Activated CD4-positive, alpha-beta memory T cell treated with anti-CD3 and anti-CD28 coated beads for 36 hours (primary cell): ENCODE measurements at regions not wholly inside any gene's neighbourhood (a gene's known extent, or its start where the extent isn't known, plus 50 kb on each side); places are given as distances from the start of the nearest gene placed in this dataset.
"Not testable (repeated sequence)": the region's sequence is repeated elsewhere in the genome, so short reads cannot be mapped to it uniquely, and the experiment has no call there.

Experiments
- CTCF ChIA-PET: fragments of 350-600 bp; sonication (Branson Sonifier 250); formaldehyde crosslinking; loops from one replicate; lab custom pipeline; 2021; ENCODE audit warnings: antibody characterized with exemption, inconsistent platforms; lab: Charles Lee
- POLR2A ChIA-PET: fragments of 350-600 bp; sonication (Branson Sonifier 250); formaldehyde crosslinking; loops from one replicate; lab custom pipeline; 2021; ENCODE audit warnings: antibody characterized with exemption; lab: Charles Lee
- DNase-seq: peaks from one replicate; pipeline ENCODE4 v3.0.0-alpha.2; 2020
- H3K27ac Mint-ChIP-seq: one replicate; pipeline ENCODE4 v1.8.0; 2021; ENCODE audit warnings: mixed read lengths
- H3K27me3 Mint-ChIP-seq: one replicate; pipeline ENCODE4 v1.8.0; 2021; ENCODE audit warnings: mixed read lengths
- H3K36me3 Mint-ChIP-seq: one replicate; pipeline ENCODE4 v1.8.0; 2021; ENCODE audit warnings: mixed read lengths
- H3K4me1 Mint-ChIP-seq: one replicate; pipeline ENCODE4 v1.8.0; 2021; ENCODE audit warnings: low read depth, mixed read lengths
- H3K4me3 Mint-ChIP-seq: one replicate; pipeline ENCODE4 v1.8.0; 2021; ENCODE audit warnings: mild to moderate bottlenecking, mixed read lengths
- H3K9me3 Mint-ChIP-seq: one replicate; pipeline ENCODE4 v1.8.0; 2021; ENCODE audit warnings: mixed read lengths
- intact Hi-C: fragments of 100-400 bp; cut with micrococcal nuclease; formaldehyde crosslinking; loops from one replicate; pipeline ENCODE4 v1.15.1; 2023

GRCh38 chrX:3495836-3496769 is 149.7 kb upstream of the MXRA5 start:
- H3K27me3 Mint-ChIP-seq, POLR2A ChIA-PET, intact Hi-C loops, H3K36me3 Mint-ChIP-seq, H3K27ac Mint-ChIP-seq, CTCF ChIA-PET, DNase-seq, H3K4me1 Mint-ChIP-seq, H3K4me3 Mint-ChIP-seq, H3K9me3 Mint-ChIP-seq: not testable (repeated sequence)

DNA sequence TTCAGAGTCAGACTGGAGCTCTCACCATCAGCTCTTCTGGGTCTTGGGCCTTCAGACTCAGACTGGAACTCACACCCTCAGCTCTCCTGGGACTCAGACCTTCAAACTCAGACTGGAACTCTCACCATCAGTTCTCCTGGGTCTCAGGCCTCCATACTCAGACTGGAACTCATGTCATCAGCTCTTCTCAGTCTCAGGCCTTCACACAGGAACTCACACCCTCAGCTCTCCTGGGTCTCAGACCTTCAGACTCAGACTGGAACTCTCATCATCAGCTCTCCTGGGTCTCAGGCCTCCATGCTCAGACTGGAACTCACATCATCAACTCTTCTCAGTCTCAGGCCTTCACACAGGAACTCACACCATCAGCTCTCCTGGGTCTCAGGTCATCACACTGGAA is 147.2 kb upstream of the MXRA5 start:
- DNase-seq = no peak
- no peaks in the 10 kb centered on the region for H3K4me1 Mint-ChIP-seq
- H3K27ac Mint-ChIP-seq = no peak overlapping the region
- ChIA-PET CTCF (no interaction called here), POLR2A (no interaction called here)
- intact Hi-C loops = no loop called here
- peaks cover 2% of the 10 kb centered on the region for H3K27me3 Mint-ChIP-seq
- H3K9me3 Mint-ChIP-seq = peaks cover 2% of the 10 kb centered on the region
- no peak overlapping the region for H3K4me3 Mint-ChIP-seq
- H3K36me3 Mint-ChIP-seq = no peaks in the 10 kb centered on the region

GRCh38 chrX:3485727-3486126 is 139.3 kb upstream of the MXRA5 start:
- no peaks in the 10 kb centered on the region for H3K27me3 Mint-ChIP-seq
- POLR2A ChIA-PET = no interaction called here
- intact Hi-C loops = loop anchor here (10.0 kb wide), 1 partner anchor 509 kb away; no protein-coding TSS in a partner anchor
- CTCF ChIA-PET = no interaction called here
- DNase-seq = no peak
- no peaks in the 10 kb centered on the region for H3K9me3 Mint-ChIP-seq
- no peaks in the 10 kb centered on the region for H3K36me3 Mint-ChIP-seq
- no peak overlapping the region for H3K4me3 Mint-ChIP-seq
- no peaks in the 10 kb centered on the region for H3K4me1 Mint-ChIP-seq
- no peak overlapping the region for H3K27ac Mint-ChIP-seq

GRCh38 chrX:3479026-3479425 is 132.6 kb upstream of the MXRA5 start:
- H3K4me3 Mint-ChIP-seq = no peak overlapping the region
- no peak for DNase-seq
- H3K27ac Mint-ChIP-seq = no peak overlapping the region
- intact Hi-C loops = no loop called here
- POLR2A ChIA-PET = no interaction called here
- no peaks in the 10 kb centered on the region for H3K27me3 Mint-ChIP-seq
- CTCF ChIA-PET = no interaction called here
- H3K9me3 Mint-ChIP-seq = no peaks in the 10 kb centered on the region
- H3K4me1 Mint-ChIP-seq = no peaks in the 10 kb centered on the region
- no peaks in the 10 kb centered on the region for H3K36me3 Mint-ChIP-seq

- no peaks in the 10 kb centered on the region for H3K27me3 Mint-ChIP-seq
- ChIA-PET POLR2A (no interaction called here), CTCF (no interaction called here)
- DNase-seq = no peak
- H3K4me3 Mint-ChIP-seq = no peak overlapping the region
- H3K9me3 Mint-ChIP-seq = no peaks in the 10 kb centered on the region
- H3K4me1 Mint-ChIP-seq = no peaks in the 10 kb centered on the region
- intact Hi-C loops = no loop called here
- no peaks in the 10 kb centered on the region for H3K36me3 Mint-ChIP-seq
- no peak overlapping the region for H3K27ac Mint-ChIP-seq
These were observed 130.5 kb upstream of the MXRA5 start for GRCh38 chrX:3476973-3477372.

DNA sequence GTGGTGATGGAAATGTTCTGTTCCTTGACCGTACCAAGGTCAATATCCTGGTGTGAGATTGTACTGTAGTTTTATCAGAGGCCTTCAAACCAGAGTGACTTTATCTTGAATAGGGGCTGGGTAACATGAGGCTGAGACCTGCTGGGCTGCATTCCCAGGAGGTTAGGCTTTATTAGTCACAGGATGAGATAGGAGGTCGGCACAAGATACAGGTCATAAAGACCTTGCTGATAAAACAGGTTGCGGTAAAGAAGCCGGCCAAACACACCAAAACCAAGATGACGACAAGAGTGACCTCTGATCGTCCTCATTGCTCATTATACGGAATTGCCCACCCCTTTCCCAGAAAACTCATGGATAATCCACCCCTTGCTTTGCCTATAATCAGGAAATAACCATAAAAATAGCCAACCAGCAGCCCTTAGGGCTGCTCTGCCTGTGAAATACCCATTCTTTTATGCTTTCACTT is 123.8 kb upstream of the MXRA5 start:
- not testable (repeated sequence) for H3K4me1 Mint-ChIP-seq

DNA sequence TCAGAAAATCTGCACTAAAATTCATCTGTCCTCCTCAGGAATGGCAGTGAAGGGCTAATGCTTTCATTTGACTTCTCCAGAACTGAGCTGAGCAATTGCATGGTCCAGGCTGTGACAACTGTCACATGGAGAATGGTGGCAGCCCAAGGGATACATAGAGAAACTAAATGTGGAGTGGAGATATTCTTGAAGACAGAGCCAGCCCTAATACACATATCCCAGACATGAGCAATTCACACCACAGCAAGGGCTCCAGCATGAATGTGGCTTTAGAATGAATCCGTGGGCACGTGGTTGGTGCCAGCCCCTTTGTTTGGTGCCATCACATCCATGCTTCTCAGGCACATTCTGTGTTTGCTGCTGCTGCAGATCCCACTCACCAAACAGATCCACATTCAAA is 121.6 kb upstream of the MXRA5 start:
- ChIA-PET CTCF (no interaction called here), POLR2A (no interaction called here)

More for the DNA sequence above, 123.8 kb upstream of the MXRA5 start:
- H3K27ac Mint-ChIP-seq, H3K27me3 Mint-ChIP-seq, intact Hi-C loops, H3K36me3 Mint-ChIP-seq, H3K4me3 Mint-ChIP-seq, CTCF ChIA-PET, DNase-seq, H3K9me3 Mint-ChIP-seq, POLR2A ChIA-PET: not testable (repeated sequence)

DNA sequence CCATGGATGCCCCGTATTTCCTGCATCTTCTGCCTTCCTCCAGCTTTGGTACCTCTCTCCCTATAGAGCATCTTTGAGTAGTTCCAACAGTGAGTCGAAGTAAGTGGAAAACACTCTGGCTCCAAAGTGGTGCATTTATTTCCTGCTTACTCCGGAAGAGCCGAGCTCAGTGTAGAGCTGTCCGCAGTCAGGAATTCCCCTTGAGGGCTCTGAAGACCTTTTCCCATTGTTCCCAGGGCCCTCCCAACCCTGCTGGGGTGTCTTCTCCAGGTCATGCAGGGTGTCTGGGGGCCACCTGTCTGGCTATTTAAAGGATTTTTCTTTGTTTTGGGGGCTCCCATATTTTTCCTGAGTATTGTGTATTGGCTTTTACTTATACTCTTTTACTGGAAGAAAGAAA is 118.6 kb upstream of the MXRA5 start:
- Mint-ChIP-seq H3K36me3 (no peaks in the 10 kb centered on the region), H3K4me1 (no peaks in the 10 kb centered on the region), H3K27me3 (no peaks in the 10 kb centered on the region), H3K27ac (no peak overlapping the region), H3K9me3 (no peaks in the 10 kb centered on the region), H3K4me3 (no peak overlapping the region)
- ChIA-PET CTCF (no interaction called here), POLR2A (no interaction called here)
- intact Hi-C loops = no loop called here
- DNase-seq = no peak

More for the DNA sequence above, 121.6 kb upstream of the MXRA5 start:
- Mint-ChIP-seq H3K27ac (no peak overlapping the region), H3K27me3 (no peaks in the 10 kb centered on the region), H3K36me3 (no peaks in the 10 kb centered on the region), H3K4me3 (no peak overlapping the region), H3K9me3 (no peaks in the 10 kb centered on the region), H3K4me1 (no peaks in the 10 kb centered on the region)
- intact Hi-C loops = no loop called here
- no peak for DNase-seq

DNA sequence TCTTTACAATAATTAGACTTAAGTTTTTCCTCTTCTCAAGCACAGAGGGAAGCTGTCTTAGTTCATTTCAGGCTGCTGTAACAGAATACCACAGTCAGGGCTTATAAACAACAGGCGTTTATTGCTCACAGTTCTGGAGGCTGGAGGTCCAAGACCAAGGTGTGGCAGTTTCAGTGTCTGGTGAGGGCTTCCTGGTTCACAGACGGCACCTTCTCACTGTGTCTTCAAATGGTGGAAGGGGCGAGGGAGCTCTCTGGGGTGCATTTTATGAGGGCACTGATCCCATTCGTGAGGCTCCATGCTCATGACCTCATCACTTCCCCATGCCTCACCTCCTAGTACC is 115.7 kb upstream of the MXRA5 start:
- Mint-ChIP-seq H3K4me1 (no peaks in the 10 kb centered on the region), H3K27me3 (no peaks in the 10 kb centered on the region), H3K27ac (no peak overlapping the region), H3K4me3 (no peak overlapping the region), H3K9me3 (no peaks in the 10 kb centered on the region), H3K36me3 (no peaks in the 10 kb centered on the region)
- DNase-seq = no peak
- intact Hi-C loops = no loop called here
- CTCF ChIA-PET = interaction anchor here (1.2 kb wide), 1 partner anchor 891 kb away, joined by 3 read pairs; no protein-coding TSS in a partner anchor
- POLR2A ChIA-PET = no interaction called here

DNA sequence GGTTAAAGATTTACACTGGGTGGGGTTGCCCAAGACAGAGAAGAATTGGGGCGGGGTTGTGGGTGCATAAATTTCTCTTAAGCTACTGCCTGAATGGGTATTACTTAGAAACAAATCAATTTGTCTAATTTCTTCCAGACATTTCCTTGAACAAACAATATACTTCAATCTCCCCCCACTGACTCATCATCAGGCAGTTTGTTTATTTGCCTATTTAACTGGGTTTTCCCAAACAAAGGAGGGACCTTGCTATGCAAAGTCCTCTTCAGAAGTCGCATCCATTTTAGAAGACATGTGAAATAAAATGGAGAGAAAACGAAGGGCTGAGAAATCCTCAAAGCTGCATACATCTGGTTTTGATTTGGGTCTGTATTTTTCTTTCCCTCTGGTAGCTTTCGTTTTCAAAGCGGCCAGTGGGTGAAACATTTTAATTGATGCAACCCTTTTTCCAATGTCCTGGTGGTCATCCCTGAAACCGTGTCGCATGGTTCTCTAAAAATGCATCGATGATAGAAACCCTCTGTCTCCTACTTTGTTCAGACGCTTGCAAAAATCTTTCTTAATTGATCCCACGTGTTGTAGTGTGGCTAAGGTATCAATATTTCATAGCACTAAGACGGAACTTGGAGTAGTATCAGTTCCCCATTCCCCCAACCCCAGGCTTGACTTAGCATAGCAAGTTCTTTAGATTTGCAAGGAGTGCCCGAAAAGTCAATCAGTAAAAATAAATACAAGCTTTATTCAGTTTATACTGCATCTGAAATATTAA is 115.1 kb upstream of the MXRA5 start:
- H3K4me1 Mint-ChIP-seq = no peaks in the 10 kb centered on the region
- intact Hi-C loops = no loop called here
- no peaks in the 10 kb centered on the region for H3K9me3 Mint-ChIP-seq
- CTCF ChIA-PET = interaction anchor here (1.2 kb wide), 1 partner anchor 891 kb away, joined by 3 read pairs; no protein-coding TSS in a partner anchor
- no peak overlapping the region for H3K27ac Mint-ChIP-seq
- DNase-seq = no peak
- POLR2A ChIA-PET = no interaction called here
- no peaks in the 10 kb centered on the region for H3K27me3 Mint-ChIP-seq
- H3K36me3 Mint-ChIP-seq = no peaks in the 10 kb centered on the region
- H3K4me3 Mint-ChIP-seq = no peak overlapping the region

DNA sequence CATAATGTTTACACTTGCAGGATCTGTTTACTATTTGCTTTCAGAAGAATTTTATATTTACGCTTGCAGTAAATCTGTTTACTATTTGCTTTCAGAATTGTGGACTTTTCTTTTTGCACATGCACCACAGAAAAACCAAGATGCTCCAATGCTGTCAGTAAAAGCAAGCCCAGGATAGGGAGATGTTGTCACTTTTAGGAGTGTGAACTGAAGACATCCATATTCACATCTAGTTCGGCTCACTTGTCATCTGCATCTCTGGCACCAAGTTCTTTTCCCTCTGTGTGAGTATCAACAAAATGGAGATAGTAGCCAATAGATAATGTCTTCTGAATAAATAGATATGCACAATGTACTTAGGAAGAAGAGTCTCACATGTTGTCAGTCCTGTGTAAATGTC is 109.3 kb upstream of the MXRA5 start:
- no peak for DNase-seq
- H3K4me3 Mint-ChIP-seq = no peak overlapping the region
- peaks cover 2% of the 10 kb centered on the region for H3K9me3 Mint-ChIP-seq
- H3K36me3 Mint-ChIP-seq = no peaks in the 10 kb centered on the region
- no peaks in the 10 kb centered on the region for H3K27me3 Mint-ChIP-seq
- ChIA-PET POLR2A (no interaction called here), CTCF (no interaction called here)
- intact Hi-C loops = no loop called here
- no peaks in the 10 kb centered on the region for H3K4me1 Mint-ChIP-seq
- H3K27ac Mint-ChIP-seq = no peak overlapping the region

- Mint-ChIP-seq H3K4me1 (no peaks in the 10 kb centered on the region), H3K4me3 (no peak overlapping the region), H3K9me3 (peaks cover 2% of the 10 kb centered on the region), H3K36me3 (no peaks in the 10 kb centered on the region), H3K27me3 (peaks cover 1% of the 10 kb centered on the region), H3K27ac (no peak overlapping the region)
- ChIA-PET POLR2A (no interaction called here), CTCF (no interaction called here)
- no peak for DNase-seq
- intact Hi-C loops = no loop called here
These were observed 105.1 kb upstream of the MXRA5 start for GRCh38 chrX:3451571-3451970.
